ENCODE measurements at regions not wholly inside any gene's neighbourhood (a gene's known extent, or its start where the extent isn't known, plus 50 kb on each side); places are given as distances from the start of the nearest gene placed in this dataset.

DNA sequence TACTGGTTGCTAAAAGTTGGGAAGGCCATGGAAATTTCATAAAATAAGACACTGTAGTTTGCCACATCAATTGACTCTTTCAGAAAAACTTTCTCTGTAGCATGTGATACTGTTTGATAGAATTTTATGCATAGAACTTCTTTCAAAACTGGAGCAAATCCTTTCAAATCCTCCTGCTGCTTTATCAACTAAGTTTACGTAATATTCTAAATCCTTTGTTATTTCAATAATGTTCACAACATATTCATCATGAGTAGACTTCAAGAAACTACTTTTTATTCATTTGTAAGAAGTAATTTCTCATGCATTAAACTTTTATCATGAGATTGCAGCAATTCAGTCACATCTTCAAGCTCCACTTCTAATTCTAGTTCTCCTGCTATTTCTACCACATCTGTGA, 199.3 kb downstream of the PCDH18 start:
- DNase-seq (ENCODE audit: low read depth), result no peak

DNA sequence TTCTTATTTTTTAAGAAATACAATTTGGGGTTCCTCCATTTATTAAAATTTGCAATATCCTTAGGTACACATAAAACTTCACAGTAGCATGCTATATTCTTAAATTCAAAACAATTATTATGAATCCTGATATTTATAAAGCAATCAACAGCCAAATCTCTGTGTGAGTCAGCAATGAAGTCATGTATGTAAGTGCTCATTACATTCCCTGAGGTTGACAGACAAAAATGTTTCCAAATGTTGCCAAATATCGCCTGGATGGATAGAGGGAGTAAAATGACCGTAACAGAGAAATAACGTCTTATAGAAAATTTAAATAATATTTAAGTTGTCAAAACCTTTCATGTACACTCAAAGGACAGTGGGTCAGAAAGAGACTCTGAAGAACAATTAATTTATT, 220.0 kb downstream of the PCDH18 start:
- no peak for DNase-seq (ENCODE audit: low read depth)

DNA sequence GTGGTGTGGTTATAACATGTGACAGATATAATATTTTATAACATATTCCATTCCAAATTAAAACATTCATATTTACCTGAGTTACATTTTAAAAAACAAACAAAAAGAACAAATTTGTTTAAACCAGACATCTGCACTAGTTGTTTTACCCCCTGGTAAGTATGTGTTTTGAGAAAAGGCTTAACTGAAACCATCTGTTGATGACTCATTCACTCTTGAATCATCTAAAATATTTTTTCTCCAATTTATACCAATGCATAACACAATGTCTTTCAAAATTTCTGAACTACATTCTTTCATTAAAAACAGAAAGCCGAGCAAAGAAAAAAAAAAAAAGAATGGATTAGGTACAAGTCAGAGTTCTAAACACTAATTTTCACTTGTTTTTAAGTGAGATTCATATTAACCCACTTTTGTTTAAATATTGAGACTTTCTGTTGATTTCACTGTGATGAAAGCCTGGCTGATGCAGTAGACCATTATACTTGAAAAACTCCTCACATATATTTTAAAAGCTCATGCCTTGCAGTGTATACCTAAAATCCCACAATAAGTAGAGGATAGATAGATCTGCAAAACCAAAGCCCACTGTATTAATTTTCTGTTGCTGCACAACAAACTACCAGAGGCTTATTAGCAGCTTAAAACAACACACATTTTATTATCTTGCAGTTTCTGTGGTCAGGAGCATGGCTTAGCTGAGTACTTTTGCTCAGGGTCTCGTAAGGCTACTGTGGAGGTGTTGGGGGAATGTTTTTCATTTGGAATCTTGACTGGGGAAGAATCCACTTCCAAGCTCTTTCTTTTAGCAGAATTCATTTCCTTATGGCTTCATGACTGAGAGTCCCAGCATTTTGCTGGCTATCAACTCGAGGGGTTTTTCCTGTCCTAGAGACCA, 221.5 kb downstream of the PCDH18 start:
- DNase-seq (ENCODE audit: low read depth), result peak; percentile 51

DNA sequence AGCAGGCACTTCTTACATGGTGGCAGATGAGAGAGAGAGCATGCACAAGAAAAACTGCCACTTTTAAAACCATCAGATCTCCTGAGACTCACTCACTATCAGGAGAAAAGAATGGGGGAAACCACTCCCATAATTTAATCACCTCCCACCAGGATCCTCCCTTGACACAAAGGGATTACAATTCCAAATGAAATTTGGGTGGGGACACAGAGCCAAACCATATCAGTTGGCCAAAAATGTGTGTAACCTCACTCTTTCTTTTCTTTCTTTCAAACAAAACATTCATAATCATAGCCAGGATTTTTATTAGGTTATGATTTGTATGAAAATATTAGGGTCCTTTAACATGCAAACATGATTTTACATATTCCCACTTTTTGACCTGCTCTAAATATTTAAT, 222.1 kb downstream of the PCDH18 start:
- no peak for DNase-seq (ENCODE audit: low read depth)

DNA sequence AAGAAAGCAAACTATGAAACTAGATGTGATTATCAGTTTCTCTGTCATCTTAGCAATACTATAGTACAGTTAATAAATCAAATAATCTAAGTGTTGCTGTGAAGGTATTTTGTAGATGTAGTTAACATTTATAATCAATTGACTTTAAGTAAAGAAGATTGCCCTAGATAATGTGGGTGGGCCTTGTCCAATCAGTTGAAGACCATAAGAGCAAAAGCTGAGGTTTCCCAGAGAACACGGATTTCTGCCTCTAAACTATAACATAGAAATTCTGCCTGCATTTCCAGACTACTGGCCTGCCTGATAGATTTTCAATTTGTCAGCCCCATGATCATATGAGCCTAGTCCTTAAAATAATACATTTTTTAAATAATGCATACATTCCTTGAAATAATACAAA, 222.9 kb downstream of the PCDH18 start:
- no peak for DNase-seq (ENCODE audit: low read depth)

DNA sequence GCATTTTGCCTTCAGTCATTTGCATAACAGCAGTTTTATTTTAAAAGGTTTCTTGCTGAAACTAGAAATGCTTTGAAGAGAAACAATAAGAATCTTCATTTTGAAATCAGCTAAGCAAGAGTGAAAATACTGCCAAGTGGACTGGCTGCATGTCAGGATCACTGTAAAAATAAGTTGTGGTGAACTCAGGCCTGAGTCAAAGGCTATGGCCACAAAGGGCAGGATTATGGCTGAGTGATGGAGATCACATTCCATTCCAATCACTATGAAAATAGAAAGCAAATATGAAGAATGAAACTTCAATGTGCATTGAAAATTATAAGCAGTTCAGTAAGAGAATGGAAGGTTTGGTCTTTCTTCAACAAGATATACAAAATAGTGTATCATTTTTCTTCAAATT, 224.5 kb downstream of the PCDH18 start:
- peak; percentile 44 for DNase-seq (ENCODE audit: low read depth)

DNA sequence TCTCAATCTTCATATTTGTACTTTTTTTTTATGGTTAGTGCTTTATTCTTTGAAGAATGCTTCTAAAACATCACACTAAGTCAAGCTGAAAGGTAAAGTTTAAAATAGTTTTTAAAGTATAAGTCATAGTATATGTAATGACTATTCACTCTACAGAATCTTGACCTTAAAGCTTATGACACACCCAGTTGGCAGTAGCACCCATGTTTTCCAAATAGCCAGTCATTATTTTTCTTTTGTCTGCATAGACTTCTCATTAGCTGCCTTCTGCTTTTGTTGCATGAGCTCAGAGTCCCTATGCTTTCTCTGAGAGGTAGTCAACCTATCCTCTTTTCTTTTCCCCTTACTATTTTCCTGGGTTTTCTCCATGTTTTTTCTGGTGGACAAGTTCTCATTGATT, 231.5 kb downstream of the PCDH18 start:
- no peak for DNase-seq (ENCODE audit: low read depth)

DNA sequence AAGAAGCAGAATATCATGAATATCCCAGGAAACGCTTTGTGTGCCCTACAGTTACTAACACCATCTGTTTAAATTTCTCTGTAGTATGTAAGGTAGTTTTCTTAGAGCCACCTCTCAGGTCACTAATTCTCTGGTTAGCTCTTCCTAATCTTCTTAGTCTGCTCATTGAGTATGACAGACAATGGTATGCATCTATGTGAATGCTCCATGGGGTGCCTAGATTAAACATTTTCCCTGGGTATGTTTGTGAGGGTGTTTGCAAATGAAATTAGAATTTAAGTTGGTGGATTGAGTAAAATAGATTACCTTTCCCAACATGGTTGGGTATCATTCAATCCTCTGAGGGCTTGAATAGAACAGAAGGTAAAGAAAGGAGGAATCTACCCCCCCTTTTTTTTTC, 233.0 kb downstream of the PCDH18 start:
- no peak for DNase-seq (ENCODE audit: low read depth)

DNA sequence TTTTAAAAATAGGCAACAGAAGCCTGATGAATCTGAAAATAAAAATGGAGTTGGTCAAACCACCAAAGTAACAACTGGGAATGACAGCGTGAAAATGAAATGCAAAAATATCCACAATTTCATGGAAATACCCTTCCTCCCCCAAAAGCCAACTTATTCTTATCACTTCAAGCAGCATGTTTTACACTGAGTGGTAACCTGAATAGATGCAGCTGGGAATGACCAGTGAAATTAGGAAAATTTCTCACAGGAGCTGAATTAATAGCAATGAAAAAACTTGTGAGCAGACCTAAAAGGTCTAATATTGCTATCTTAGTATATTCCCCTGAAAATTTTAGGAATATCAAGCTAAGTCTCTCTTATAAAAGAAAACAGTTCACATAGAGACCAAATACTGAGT, 239.0 kb downstream of the PCDH18 start:
- DNase-seq (ENCODE audit: low read depth), result no peak

DNA sequence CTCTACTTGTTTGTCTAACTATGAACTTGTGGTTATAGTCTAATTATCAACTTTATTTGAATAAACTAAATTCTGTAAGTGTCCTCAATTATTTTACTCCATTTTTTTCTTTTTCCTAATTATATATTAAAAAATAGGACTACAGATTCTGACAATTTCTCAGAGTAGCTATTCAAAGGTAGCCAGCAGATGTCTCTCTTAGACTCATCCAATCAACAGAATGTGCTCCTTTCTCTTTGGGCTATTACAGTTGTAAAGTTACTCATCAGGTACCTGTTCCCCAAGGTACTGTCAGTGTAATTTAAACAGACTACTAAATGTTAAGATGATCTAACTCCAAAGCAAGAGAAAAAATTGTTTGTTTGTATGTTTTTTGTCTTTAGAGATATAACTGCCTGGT, 248.6 kb downstream of the PCDH18 start:
- DNase-seq (ENCODE audit: low read depth), result no peak

DNA sequence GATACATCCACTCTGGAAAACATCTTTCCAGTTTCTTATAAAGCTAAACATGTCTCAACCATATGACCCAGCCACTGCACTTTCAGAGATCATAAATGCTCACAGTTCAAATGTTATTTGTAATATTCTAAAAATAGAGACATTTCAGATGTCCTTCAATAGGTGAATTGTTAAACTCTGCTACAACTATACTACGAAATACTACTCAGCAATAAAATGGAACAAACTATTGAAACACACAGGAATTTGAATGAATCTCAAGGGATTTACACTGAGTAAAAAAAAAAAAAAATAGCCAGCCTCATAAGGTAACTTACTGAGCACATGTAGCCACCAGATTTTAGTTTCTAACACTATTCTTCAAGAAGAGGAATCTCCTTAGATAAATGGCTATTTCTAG, 253.9 kb downstream of the PCDH18 start:
- no peak for DNase-seq (ENCODE audit: low read depth)

DNA sequence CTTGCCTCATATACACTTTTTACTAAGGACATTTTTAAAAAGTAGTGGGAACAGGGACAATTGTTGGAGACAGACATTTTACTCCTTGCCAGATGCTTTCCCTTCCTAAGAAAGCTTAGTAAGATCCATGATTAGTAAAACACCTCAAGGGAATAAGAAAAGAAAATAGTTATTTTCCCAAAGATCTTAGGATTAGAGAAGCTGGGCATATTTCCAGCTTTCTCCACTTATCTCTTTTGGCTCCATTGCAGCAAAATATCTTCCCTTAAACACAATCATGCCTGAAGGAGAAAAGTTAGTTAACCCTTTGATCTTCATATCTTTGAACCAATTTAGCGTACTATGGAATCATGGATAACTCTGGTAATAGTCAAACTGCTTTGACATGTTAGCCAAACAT, 257.9 kb downstream of the PCDH18 start:
- DNase-seq (ENCODE audit: low read depth), result no peak

DNA sequence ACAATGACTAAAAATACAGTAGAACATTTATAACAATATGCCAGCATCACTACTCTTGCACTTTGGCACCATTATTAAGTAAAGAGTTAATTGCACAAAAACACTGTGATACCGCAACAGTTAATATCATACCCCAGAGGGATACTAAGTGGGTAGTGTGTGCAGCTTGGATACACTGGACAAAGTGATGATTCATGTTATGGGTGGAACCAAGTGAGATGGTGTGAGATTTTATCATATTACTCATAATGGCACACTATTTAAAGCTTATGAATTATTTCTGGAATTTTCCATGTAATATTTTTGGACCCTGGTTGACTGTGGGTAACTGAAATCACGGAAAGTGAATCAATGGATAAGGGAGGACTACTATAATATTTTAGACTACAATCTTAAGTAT, 265.3 kb downstream of the PCDH18 start:
- DNase-seq (ENCODE audit: low read depth), result peak; percentile 31

DNA sequence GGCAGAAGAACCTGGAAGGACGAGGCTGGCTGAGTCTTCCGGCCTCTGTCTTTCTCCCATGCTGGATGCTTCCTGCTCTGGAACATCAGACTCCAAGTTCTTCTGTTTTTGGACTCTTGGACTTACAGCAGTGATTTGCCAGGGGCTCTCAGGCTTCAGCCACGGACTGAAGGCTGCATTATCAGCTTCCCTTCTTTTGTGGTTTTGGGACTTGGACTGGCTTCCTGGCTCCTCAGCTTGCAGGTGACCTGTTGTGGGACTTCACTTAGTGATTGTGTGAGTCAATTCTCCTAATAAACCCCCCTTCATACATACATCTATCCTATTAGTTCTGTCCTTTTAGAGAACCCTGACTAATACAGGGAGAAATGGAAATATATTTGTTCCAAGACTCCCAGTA, 265.8 kb downstream of the PCDH18 start:
- DNase-seq (ENCODE audit: low read depth), result peak; percentile 8

DNA sequence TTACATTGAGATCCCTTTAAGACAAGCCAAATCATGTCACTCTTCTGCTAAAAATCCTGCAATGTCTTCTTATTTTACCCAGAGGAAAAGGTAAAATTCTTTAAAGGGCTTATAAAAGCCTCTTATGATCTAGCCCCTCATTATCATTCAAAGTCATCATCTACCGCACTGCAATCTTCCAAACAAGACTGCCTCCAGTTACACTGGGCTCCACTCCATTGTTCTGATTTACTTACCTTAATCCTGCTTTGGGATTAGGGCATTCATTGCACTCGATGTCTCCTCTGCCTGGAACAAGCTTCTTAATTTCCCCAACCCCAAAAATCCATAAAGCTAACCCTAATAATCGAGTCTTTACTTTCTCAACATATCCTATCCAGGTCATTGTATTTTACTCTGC, 269.1 kb downstream of the PCDH18 start:
- no peak for DNase-seq (ENCODE audit: low read depth)

DNA sequence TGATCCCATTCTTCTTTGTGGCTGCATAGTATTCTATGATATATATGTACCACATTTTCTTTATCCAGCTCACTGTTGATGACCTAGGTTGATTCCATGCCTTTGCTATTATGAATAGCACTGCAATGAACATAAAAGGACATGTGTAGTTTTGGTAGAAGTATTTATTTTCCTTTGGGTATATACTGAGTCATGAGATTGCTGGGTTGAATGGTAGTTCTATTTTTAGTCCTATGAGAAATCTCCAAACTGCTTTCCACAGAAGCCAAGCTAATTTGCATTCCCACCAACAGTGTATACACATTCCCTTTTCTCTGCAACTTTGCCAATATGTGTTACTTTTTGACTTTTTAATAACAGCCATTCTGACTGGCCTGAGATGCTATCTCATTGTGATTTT, 278.3 kb downstream of the PCDH18 start:
- peak; percentile 50 for DNase-seq (ENCODE audit: low read depth)

DNA sequence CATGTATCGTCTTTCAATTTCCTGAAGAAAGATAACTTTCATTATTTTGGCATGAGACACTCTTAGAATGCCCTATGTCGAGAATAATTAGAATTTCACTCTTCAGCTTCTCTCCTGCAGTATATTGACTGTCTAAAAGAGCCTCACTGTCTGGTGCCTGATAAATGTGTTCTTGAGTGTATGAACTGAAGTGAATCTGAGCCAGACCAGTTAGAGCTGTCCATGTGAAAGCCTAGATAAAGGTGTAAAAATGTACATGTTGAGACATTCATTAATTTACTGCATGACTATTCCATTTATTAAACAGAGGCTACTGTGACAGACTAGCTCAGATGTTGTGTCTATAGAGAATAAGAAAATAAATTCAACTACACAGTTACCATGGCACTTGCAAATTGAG, 283.2 kb downstream of the PCDH18 start:
- DNase-seq (ENCODE audit: low read depth), result no peak

DNA sequence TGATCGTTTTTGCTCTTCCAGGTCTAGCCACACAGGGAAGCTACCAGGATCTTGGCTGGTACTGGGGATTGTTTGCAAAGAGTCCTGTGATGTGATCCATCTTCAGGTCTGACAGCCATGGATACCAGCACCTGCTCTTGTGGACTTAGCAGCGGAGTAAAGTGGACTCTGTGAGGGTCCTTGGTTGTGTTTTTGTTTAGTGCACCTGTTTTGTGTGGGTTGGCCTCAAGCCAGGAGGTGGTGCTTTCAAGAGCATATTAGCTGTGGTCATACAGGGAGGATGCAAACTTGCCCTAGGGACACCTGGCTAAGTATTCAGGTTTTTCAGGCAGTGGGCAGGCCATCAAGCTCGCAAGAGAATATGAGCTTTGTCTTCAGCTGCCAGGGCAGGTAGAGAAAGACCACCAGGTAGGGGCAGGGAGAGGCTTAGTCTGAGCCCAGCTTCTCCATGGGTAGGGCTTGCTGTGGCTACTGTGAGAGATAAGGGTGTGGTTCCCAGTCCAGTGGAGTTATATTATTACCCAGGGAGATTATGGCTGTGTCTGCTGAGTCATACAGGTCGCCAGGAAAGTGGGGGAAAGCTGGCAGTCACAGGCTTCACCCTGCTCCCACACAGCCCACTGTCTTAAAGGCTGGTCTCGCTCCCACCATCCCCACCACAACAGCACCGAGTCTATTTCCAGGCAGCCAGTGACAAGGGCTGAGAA, 293.7 kb downstream of the PCDH18 start:
- peak; percentile 35 for DNase-seq (ENCODE audit: low read depth)

DNA sequence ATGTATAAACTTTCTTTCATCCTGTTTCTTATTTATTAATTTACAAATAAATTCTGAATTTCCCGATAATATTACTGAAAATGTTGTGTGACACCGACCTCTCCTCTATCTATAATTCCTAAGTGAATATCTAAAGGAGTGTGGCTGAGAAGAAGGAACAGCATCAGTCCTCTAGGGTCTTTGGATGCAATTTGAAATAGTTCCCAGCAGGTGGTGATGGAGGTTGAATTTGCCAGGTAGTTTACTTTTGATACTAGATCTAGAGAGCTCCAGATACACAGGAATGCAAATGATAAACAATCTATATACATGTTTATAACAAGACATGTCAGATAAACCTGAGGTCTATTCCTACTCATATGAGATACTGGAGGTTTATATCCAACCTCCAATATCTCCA, 305.4 kb downstream of the PCDH18 start:
- DNase-seq (ENCODE audit: low read depth), result peak; percentile 20

DNA sequence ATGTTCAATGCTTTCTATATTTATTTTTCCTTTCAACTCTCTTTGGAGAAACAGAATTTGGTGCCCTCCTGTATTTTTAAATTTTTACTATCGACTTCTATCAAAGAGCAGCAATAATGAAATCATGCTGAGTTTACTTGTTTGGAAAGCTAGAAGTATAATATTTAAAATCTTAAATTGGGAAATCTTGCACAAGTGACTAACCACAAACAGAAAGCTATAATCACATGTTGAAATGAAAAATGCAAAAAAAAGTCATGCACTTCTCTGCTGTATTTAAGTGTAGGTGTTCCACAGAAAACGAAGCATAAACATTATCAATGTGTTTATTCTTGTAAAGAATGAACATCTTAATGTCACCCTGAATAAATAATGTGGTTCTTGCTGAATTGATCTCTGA, 306.1 kb downstream of the PCDH18 start:
- no peak for DNase-seq (ENCODE audit: low read depth)

DNA sequence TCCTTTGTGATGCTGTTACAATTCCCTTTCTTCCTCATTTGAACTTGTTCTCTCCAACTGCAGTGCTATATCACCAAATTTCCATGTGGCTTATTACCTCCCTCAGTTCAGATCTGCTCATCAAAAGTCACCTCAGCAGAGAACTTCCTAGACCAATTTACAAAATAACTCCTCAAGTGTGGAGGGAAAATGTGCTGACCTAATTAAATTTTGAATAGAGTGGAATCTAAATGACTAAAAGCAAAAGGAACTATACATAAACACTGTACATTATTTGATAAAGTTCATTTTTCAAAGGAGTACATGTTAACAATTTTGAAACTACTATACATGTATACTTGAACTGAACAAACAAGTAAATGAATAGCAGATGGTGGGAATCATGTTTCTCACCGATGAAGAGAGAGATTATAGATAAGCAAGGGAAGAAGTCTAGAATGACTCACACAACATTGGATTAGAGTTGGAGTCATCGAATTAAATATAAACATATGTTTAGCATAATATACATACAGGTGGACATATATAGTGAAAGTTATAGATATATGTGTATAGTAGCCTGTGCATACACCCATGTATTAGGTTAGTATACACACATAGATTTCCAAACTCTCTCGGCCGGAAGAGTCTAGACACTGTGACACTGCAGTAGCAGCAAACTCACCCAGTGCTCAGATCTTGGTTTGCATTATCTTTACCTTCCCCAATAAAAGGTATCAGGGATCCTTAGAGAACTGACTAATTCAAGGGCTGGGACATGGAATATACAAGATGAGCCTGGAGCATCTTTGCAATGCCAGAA, 318.7 kb downstream of the PCDH18 start:
- DNase-seq (ENCODE audit: low read depth), result no peak

DNA sequence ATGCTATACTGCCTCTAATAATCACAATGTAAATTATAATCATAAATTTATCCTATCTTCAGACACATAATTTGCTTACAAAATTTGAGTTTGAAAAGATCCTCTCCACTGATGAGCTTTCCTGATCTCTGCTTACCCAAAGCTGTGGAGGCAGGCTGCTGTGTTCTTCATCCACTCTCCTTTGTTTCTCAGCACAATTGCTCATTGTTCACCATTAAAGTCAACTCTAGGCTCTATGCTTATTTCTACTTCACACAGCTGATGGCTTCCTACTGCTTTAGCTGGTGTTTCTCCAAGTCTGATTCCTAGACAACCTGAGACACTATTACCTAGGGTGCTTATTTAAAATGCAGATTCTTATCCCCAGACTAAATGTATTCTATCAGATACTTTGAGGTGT, 319.7 kb downstream of the PCDH18 start:
- DNase-seq (ENCODE audit: low read depth), result no peak

All from HT1080 (cell line).